Ovary (tissue), 7 donors: ENCODE measurements at regions not wholly inside any gene's neighbourhood (a gene's known extent, or its start where the extent isn't known, plus 50 kb on each side); places are given as distances from the start of the nearest gene placed in this dataset.
"Not testable (repeated sequence)": the region's sequence is repeated elsewhere in the genome, so short reads cannot be mapped to it uniquely, and the experiment has no call there.

ENCODE experiments used
- DNase-seq, 5 donors: peaks; one replicate each; pipeline ENCODE4 v3.0.0-alpha.2; 2019 to 2020
- H3K27ac ChIP-seq, 2 donors: fragments of 200-600 bp; one replicate each; pipeline versions ENCODE4 v1.5.1 to v1.8.0; 2019 to 2022
- H3K27me3 ChIP-seq: fragments of 200-600 bp; one replicate; pipeline ENCODE4 v1.8.0; 2022
- H3K36me3 ChIP-seq: fragments of 200-600 bp; sonication (generic); one replicate; pipeline ENCODE4 v1.5.1; 2019
- H3K4me1 ChIP-seq: one replicate; pipeline ENCODE4 v1.8.1; 2013; ENCODE audit warnings: mild to moderate bottlenecking, moderate library complexity; ENCODE audit not compliant: insufficient read depth
- H3K4me3 ChIP-seq: fragments of 200-600 bp; sonication (generic); one replicate; pipeline ENCODE4 v1.5.1; 2017
- H3K9me3 ChIP-seq, 2 donors: fragments of 200-600 bp in 1 of 2; sonication (generic) in 1 of 2; one replicate each; pipeline versions ENCODE4 v1.5.1 to v1.8.1; 2013 to 2019; ENCODE audit warnings: mild to moderate bottlenecking in 1 of 2, moderate library complexity in 1 of 2
- CTCF ChIP-seq, 3 donors: fragments of 450-650 bp in 2 of 3; fragments of 200-600 bp in 1 of 3; IDR thresholded peaks; one replicate each; pipeline versions ENCODE4 v1.5.1 to v1.8.0; 2016 to 2022; ENCODE audit warnings: antibody characterized with exemption in 3 of 3, mild to moderate bottlenecking in 1 of 3
- EP300 ChIP-seq: sonication (generic); formaldehyde crosslinking; IDR thresholded peaks from one replicate; pipeline ENCODE4 v1.6.1; 2017; ENCODE audit warnings: antibody characterized with exemption
- POLR2A ChIP-seq: fragments of 450-650 bp; IDR thresholded peaks from one replicate; pipeline ENCODE4 v1.6.1; 2017; ENCODE audit warnings: antibody characterized with exemption, mild to moderate bottlenecking, moderate library complexity
- WGBS, 3 donors: extraction: QIAGEN DNeasy Blood & Tissue Kit in 1 of 3; methylation state at CpG; one replicate each; pipeline versions ENCODE4 v1.1.5 to v1.1.7; 2013 to 2017; 5-methylcytosine and 5-hydroxymethylcytosine counted together
- intact Hi-C, 4 donors: fragments of 100-400 bp; cut with DNase I; formaldehyde crosslinking; loops; one replicate each; pipeline versions ENCODE4 v1.11.0 to v1.15.1; 2022 to 2023
- donor health status: DM: no; HTN: no; CAD: no; lungs with moderate emphysema.
- donor health status: DM: no; HTN: no; CAD: no.
- donor health status: Bipolar disorder and iron deficiency.
- donor health status: DM: no; HTN: no; CAD: no.
- donor health status: DM: yes; HTN: yes; CAD: no.

- TF ChIP-seq EP300 = no peak
- no peak for TF ChIP-seq POLR2A
- no peak for TF ChIP-seq CTCF (IDR thresholded peaks at IDR 0.05)
- Histone ChIP-seq H3K4me3 (no peak overlapping the region), H3K4me1 (no peaks in the 10 kb centered on the region), H3K27ac (no peak overlapping the region), H3K27me3 (no peaks in the 10 kb centered on the region), H3K36me3 (no peaks in the 10 kb centered on the region), H3K9me3 (no peaks in the 10 kb centered on the region)
- whole genome bisulfite sequencing, 3 donors = 72 to 74% (median 73%) methylated on average over 6 of the region's 6 CpGs
- no peak for DNase-seq
- intact Hi-C loops = no loop called here
Observed at GRCh38 chr3:39577541-39577940, 110.1 kb downstream of the MOBP start.

GRCh38 chr3:39586215-39586614, 118.7 kb downstream of the MOBP start:
- H3K9me3 ChIP-seq, DNase-seq, H3K27me3 ChIP-seq, H3K27ac ChIP-seq, intact Hi-C loops, H3K4me1 ChIP-seq, H3K36me3 ChIP-seq, H3K4me3 ChIP-seq: not testable (repeated sequence)
- 89 to 90% (median 89%) methylated on average over 2 to 4 of the region's 4 CpGs for WGBS, 3 donors

- TF ChIP-seq POLR2A (no peak), EP300 (no peak), CTCF (IDR thresholded peaks at IDR 0.05) (no peak)
- WGBS, 3 donors = 83 to 93% (median 88%) methylated on average over 1 of the region's 1 CpG
- no peaks in the 10 kb centered on the region for H3K27me3 ChIP-seq
Observed at GRCh38 chr3:39587113-39587512, 119.6 kb downstream of the MOBP start.

GRCh38 chr3:39590806-39591205, 123.3 kb downstream of the MOBP start:
- intact Hi-C loops = no loop called here
- TF ChIP-seq CTCF (IDR thresholded peaks at IDR 0.05) (no peak), EP300 (no peak), POLR2A (no peak)
- Histone ChIP-seq H3K36me3 (no peaks in the 10 kb centered on the region), H3K4me1 (no peaks in the 10 kb centered on the region), H3K4me3 (no peak overlapping the region), H3K9me3 (no peaks in the 10 kb centered on the region), H3K27ac (no peak overlapping the region), H3K27me3 (no peaks in the 10 kb centered on the region)
- WGBS, 3 donors = 81 to 85% (median 83%) methylated on average over 3 of the region's 3 CpGs
- DNase-seq = no peak

More at GRCh38 chr3:39587113-39587512, 119.6 kb downstream of the MOBP start:
- intact Hi-C loops = no loop called here
- no peak for DNase-seq
- no peak overlapping the region for H3K27ac ChIP-seq
- no peaks in the 10 kb centered on the region for H3K36me3 ChIP-seq
- H3K4me3 ChIP-seq = no peak overlapping the region
- H3K4me1 ChIP-seq = no peaks in the 10 kb centered on the region
- H3K9me3 ChIP-seq = no peaks in the 10 kb centered on the region

- no peak for DNase-seq
- no peak overlapping the region for H3K4me3 ChIP-seq
- H3K4me1 ChIP-seq = no peaks in the 10 kb centered on the region
- no peaks in the 10 kb centered on the region for H3K27me3 ChIP-seq
- intact Hi-C loops = no loop called here
- 59 to 69% (median 68%) methylated on average over 5 of the region's 5 CpGs for WGBS, 3 donors
- H3K27ac ChIP-seq = no peak overlapping the region
- no peaks in the 10 kb centered on the region for H3K9me3 ChIP-seq
- no peaks in the 10 kb centered on the region for H3K36me3 ChIP-seq
- TF ChIP-seq CTCF (IDR thresholded peaks at IDR 0.05) (no peak), EP300 (no peak), POLR2A (no peak)
Observed at GRCh38 chr3:39592311-39593050, 125.0 kb downstream of the MOBP start.
